Neuronal stem cell (in vitro differentiated cells): ENCODE measurements at regions not wholly inside any gene's neighbourhood (a gene's known extent, or its start where the extent isn't known, plus 50 kb on each side); places are given as distances from the start of the nearest gene placed in this dataset.
A peak's percentile ranks its signal among the peaks of the same experiment; 100 is the strongest.

Experiments
- DNase-seq: peaks from one replicate; pipeline ENCODE4 v3.0.0-alpha.2; 2013; ENCODE audit warnings: low spot score
- H2AFZ ChIP-seq: one replicate; pipeline ENCODE4 v1.6.1; 2013; ENCODE audit warnings: mild to moderate bottlenecking, low read length, inconsistent platforms
- H2AK5ac ChIP-seq: 2 replicates; pipeline ENCODE4 v1.6.1; 2013; ENCODE audit warnings: low read depth, mild to moderate bottlenecking, inconsistent platforms, low read length, moderate library complexity, mixed read lengths
- H2BK120ac ChIP-seq: 2 replicates; pipeline ENCODE4 v1.6.1; 2013; ENCODE audit warnings: low read depth, mild to moderate bottlenecking, inconsistent platforms, low read length, moderate library complexity, mixed read lengths
- H2BK12ac ChIP-seq: one replicate; pipeline ENCODE4 v1.6.1; 2013; ENCODE audit warnings: low read length, inconsistent platforms
- H2BK15ac ChIP-seq: 2 replicates; pipeline ENCODE4 v1.6.1; 2013; ENCODE audit warnings: mild to moderate bottlenecking, low read length, inconsistent platforms, mixed read lengths
- H2BK5ac ChIP-seq: one replicate; pipeline ENCODE4 v1.6.1; 2013; ENCODE audit warnings: inconsistent platforms, mild to moderate bottlenecking, low read length, moderate library complexity
- H3K14ac ChIP-seq: one replicate; pipeline ENCODE4 v1.6.1; 2013; ENCODE audit warnings: low read length, inconsistent platforms
- H3K18ac ChIP-seq: 2 replicates; pipeline ENCODE4 v1.6.1; 2013; ENCODE audit warnings: low read length, inconsistent platforms
- H3K23ac ChIP-seq: 2 replicates; pipeline ENCODE4 v1.6.1; 2013; ENCODE audit warnings: low read depth, mild to moderate bottlenecking, mixed read lengths, low read length, inconsistent platforms; ENCODE audit not compliant: poor library complexity
- H3K27ac ChIP-seq: replicated peaks from 3 replicates; pipeline ENCODE4 v1.5.1; 2013; ENCODE audit warnings: low read length, inconsistent platforms
- H3K27me3 ChIP-seq, 3 experiments: 2 replicates each; pipeline ENCODE4 v1.6.1; 2013; ENCODE audit warnings: low read length in 3 of 3, mild to moderate bottlenecking in 2 of 3, inconsistent platforms in 1 of 3, low read depth in 1 of 3, mixed read lengths in 1 of 3, moderate library complexity in 1 of 3; ENCODE audit not compliant: control insufficient read depth in 3 of 3, insufficient read depth in 3 of 3
- H3K36me3 ChIP-seq, 2 donors: replicated peaks in 1 of 2; 2 replicates each; pipeline ENCODE4 v1.6.1; 2013; ENCODE audit warnings: low read length in 2 of 2; ENCODE audit not compliant: control insufficient read depth in 2 of 2, insufficient read depth in 2 of 2
- H3K4ac ChIP-seq: 2 replicates; pipeline ENCODE4 v1.6.1; 2013; ENCODE audit warnings: inconsistent platforms, mild to moderate bottlenecking, low read length, moderate library complexity
- H3K4me1 ChIP-seq, 2 donors: 1 replicate in 1 of 2; 2 replicates in 1 of 2; pipeline ENCODE4 v1.6.1; 2013; ENCODE audit warnings: low read length in 2 of 2, low read depth in 1 of 2; ENCODE audit not compliant: control insufficient read depth in 2 of 2, insufficient read depth in 1 of 2
- H3K4me2 ChIP-seq: one replicate; pipeline ENCODE4 v1.6.1; 2013; ENCODE audit warnings: mild to moderate bottlenecking, low read length, inconsistent platforms; ENCODE audit not compliant: insufficient read depth, poor library complexity, severe bottlenecking
- H3K4me3 ChIP-seq, 2 donors: 2 replicates each; pipeline ENCODE4 v1.5.1; 2013; ENCODE audit warnings: low read length in 2 of 2, mild to moderate bottlenecking in 2 of 2, inconsistent platforms in 1 of 2, moderate library complexity in 1 of 2
- H3K79me1 ChIP-seq: one replicate; pipeline ENCODE4 v1.6.1; 2013; ENCODE audit warnings: low read depth, mild to moderate bottlenecking, inconsistent platforms, low read length, moderate library complexity
- H3K9ac ChIP-seq: one replicate; pipeline ENCODE4 v1.6.1; 2013; ENCODE audit warnings: mild to moderate bottlenecking, low read depth, low read length, inconsistent platforms; ENCODE audit not compliant: poor library complexity
- H3K9me3 ChIP-seq, 2 donors: replicated peaks in 1 of 2; 2 replicates each; pipeline versions ENCODE3 to v1.6.1; 2013; ENCODE audit warnings: low read length in 2 of 2, mild to moderate bottlenecking in 2 of 2, inconsistent platforms in 1 of 2, low read depth in 1 of 2, mixed read lengths in 1 of 2, moderate library complexity in 1 of 2; ENCODE audit not compliant: control insufficient read depth in 2 of 2, insufficient read depth in 1 of 2
- H4K8ac ChIP-seq: one replicate; pipeline ENCODE4 v1.6.1; 2013; ENCODE audit warnings: low read depth, mild to moderate bottlenecking, inconsistent platforms, low read length, moderate library complexity
- H4K91ac ChIP-seq: one replicate; pipeline ENCODE4 v1.6.1; 2013; ENCODE audit warnings: low read length, low read depth, mild to moderate bottlenecking, inconsistent platforms; ENCODE audit not compliant: poor library complexity
- WGBS, 2 donors: extraction: QIAGEN DNeasy Blood & Tissue Kit; methylation state at CpG; one replicate each; pipeline ENCODE4 v1.1.7; 2013; ENCODE audit warnings: missing lambda C conversion rate in 2 of 2, mixed read lengths in 1 of 2; ENCODE audit not compliant: insufficient read length in 2 of 2, insufficient replicate concordance in 1 of 2; ENCODE audit errors: extremely low coverage in 2 of 2; 5-methylcytosine and 5-hydroxymethylcytosine counted together

- Histone ChIP-seq H4K91ac (no peak overlapping the region), H2BK5ac (no peak overlapping the region), H3K4me3 (no peak overlapping the region), H2AFZ (peak overlapping the region; percentile 92), H3K9ac (no peak overlapping the region), H3K9me3 (no peaks in the 10 kb centered on the region), H3K23ac (no peak overlapping the region), H3K79me1 (no peaks in the 10 kb centered on the region), H3K4me1 (no peaks in the 10 kb centered on the region), H3K4ac (no peak overlapping the region), H3K36me3 (no peaks in the 10 kb centered on the region), H3K14ac (no peak overlapping the region), H4K8ac (no peak overlapping the region), H2BK120ac (no peak overlapping the region), H3K4me2 (no peak overlapping the region), H3K18ac (no peak overlapping the region), H2BK12ac (no peak overlapping the region), H2BK15ac (no peak overlapping the region), H2AK5ac (no peak overlapping the region), H3K27ac (no peak overlapping the region), H3K27me3 (no peaks in the 10 kb centered on the region)
- DNase-seq: no peak
- no CpG with 5 or more reads among the region's 4 CpGs for WGBS, 2 donors
Observed at GRCh38 chr4:64130907-64131306, 278.3 kb downstream of the TECRL start.

- H3K4me1 ChIP-seq: no peaks in the 10 kb centered on the region
- DNase-seq: no peak
- H3K4me2 ChIP-seq: no peak overlapping the region
- H2AFZ ChIP-seq: peak overlapping the region; percentile 29
- H4K91ac ChIP-seq: no peak overlapping the region
- no peak overlapping the region for H3K14ac ChIP-seq
- H2BK120ac ChIP-seq: no peak overlapping the region
- no peak overlapping the region for H3K23ac ChIP-seq
- no peak overlapping the region for H3K27ac ChIP-seq
- H3K9ac ChIP-seq: no peak overlapping the region
- no peak overlapping the region for H3K18ac ChIP-seq
- no peak overlapping the region for H2BK15ac ChIP-seq
- H3K4me3 ChIP-seq: no peak overlapping the region
- H3K79me1 ChIP-seq: no peaks in the 10 kb centered on the region
- H4K8ac ChIP-seq: no peak overlapping the region
- peaks cover 0 to 11% of the 10 kb centered on the region in 2 donors for H3K9me3 ChIP-seq
- no peak overlapping the region for H2AK5ac ChIP-seq
- H2BK5ac ChIP-seq: no peak overlapping the region
- H2BK12ac ChIP-seq: no peak overlapping the region
- no CpG with 5 or more reads among the region's 1 CpG for WGBS, 2 donors
- no peaks in the 10 kb centered on the region for H3K36me3 ChIP-seq
- no peaks in the 10 kb centered on the region for H3K27me3 ChIP-seq
- H3K4ac ChIP-seq: no peak overlapping the region
Observed at GRCh38 chr4:64125354-64125753, 283.9 kb downstream of the TECRL start.

DNA sequence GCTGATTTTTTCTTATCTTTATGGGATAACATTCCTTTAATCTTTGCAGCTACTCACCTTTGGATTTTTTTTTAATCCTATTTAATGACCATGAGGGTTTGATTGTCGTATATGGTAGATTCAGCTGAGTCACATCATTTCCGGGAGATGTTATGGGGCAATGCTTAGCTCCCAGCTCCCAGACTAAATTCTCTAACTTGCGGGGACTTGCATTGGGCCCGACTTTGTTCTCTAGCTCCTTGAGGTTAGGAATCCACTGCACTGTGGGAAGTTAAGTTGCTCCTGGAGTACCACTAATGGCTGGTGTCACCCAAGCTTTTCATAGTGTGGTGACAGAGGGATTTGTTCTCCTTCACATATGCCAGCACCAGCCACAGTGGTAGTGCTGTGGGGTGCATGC, 287.4 kb downstream of the TECRL start:
- H2AK5ac ChIP-seq: no peak overlapping the region
- no CpG with 5 or more reads among the region's 4 CpGs for WGBS, 2 donors
- H4K8ac ChIP-seq: no peak overlapping the region

DNA sequence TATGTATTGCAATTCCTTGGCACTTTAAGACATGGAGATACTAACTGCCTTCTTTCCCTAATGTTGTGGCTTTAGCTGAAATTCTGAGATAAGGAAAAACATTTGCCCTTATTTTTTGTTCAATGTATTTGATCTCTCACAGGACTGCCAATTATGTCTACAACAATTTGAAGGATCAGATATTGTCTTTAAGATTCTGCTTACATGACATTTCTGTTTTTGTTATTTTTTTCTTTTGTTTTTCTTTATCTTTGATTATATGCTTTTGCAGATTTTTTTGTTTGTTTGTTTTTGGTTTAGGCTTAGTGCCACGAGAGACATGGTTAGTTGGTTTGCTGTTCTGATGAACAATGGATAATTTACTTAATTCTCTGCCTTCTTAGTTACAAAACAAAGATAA, 303.3 kb downstream of the TECRL start:
- Histone ChIP-seq H3K4ac (no peak overlapping the region), H4K91ac (no peak overlapping the region), H3K4me2 (no peak overlapping the region), H3K4me3 (no peak overlapping the region), H2BK120ac (no peak overlapping the region), H3K9me3 (no peaks in the 10 kb centered on the region), H3K79me1 (no peaks in the 10 kb centered on the region), H3K27ac (no peak overlapping the region), H2BK15ac (no peak overlapping the region), H2BK12ac (no peak overlapping the region), H2BK5ac (no peak overlapping the region), H4K8ac (no peak overlapping the region), H3K18ac (no peak overlapping the region), H3K14ac (no peak overlapping the region), H3K27me3 (no peaks in the 10 kb centered on the region), H2AK5ac (no peak overlapping the region), H3K23ac (no peak overlapping the region), H3K4me1 (no peaks in the 10 kb centered on the region), H3K36me3 (no peaks in the 10 kb centered on the region), H3K9ac (no peak overlapping the region), H2AFZ (no peak overlapping the region)
- DNase-seq: no peak
- no CpG with 5 or more reads among the region's 1 CpG for WGBS, 2 donors

More for the DNA sequence above, 287.4 kb downstream of the TECRL start:
- Histone ChIP-seq H3K4me3 (no peak overlapping the region), H2BK5ac (no peak overlapping the region), H3K27ac (no peak overlapping the region), H3K14ac (no peak overlapping the region), H2BK12ac (no peak overlapping the region), H2BK15ac (no peak overlapping the region), H3K9me3 (peaks cover 0 to 13% of the 10 kb centered on the region in 2 donors), H3K4ac (no peak overlapping the region), H4K91ac (no peak overlapping the region), H3K9ac (no peak overlapping the region), H3K4me1 (no peaks in the 10 kb centered on the region), H3K36me3 (no peaks in the 10 kb centered on the region), H2BK120ac (no peak overlapping the region), H3K79me1 (no peaks in the 10 kb centered on the region), H3K4me2 (no peak overlapping the region), H3K18ac (no peak overlapping the region), H3K23ac (no peak overlapping the region), H2AFZ (no peak overlapping the region), H3K27me3 (no peaks in the 10 kb centered on the region)
- DNase-seq: no peak
